MV-4-11 (cell line): ENCODE measurements at regions not wholly inside any gene's neighbourhood (a gene's known extent, or its start where the extent isn't known, plus 50 kb on each side); places are given as distances from the start of the nearest gene placed in this dataset.

Source experiments
- DNase-seq: peaks from one replicate; lab custom pipeline; 2025; lab: John Stamatoyannopoulos, UW

DNA sequence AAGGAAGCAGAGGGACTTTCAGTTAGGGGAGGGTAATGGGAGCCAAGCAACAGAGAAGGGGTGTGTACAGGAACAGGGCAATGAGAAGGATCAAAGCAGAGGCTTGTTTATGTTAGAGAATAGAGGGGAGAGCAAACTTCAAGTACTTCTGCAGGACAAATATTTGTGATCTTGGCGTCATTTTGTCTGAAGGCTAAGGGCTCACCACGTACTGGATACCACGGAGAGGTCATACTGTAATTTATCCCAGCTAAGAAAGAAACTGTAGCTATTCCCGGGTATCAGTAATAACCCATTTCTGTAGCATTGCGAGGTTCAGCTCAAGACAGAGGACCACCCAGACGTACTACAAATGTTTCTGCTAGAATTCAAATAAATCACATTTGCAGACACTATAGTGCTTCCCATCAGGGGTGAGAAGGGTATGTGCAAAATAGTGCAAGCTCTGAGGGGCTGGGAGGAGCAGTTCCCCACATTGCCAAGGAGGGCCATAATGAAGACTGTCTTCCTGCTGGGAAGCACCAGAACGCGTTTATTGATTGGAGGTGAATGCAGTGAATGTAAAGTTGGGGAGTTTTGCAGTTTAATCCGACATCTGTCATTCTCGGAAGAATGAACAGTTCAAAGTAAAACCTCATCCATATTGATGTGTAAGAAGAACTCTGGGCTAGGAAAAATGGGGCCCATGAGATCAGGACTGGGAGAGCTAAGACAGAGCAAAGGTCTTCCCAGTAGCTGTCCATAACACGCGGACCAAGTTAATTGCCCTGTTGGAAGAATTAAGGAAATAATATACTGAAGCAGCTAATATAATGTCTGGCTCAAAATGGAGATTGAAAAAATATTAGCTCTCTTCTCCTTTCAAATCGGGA, 136.9 kb downstream of the RWDD3 start:
- DNase-seq: no peak

DNA sequence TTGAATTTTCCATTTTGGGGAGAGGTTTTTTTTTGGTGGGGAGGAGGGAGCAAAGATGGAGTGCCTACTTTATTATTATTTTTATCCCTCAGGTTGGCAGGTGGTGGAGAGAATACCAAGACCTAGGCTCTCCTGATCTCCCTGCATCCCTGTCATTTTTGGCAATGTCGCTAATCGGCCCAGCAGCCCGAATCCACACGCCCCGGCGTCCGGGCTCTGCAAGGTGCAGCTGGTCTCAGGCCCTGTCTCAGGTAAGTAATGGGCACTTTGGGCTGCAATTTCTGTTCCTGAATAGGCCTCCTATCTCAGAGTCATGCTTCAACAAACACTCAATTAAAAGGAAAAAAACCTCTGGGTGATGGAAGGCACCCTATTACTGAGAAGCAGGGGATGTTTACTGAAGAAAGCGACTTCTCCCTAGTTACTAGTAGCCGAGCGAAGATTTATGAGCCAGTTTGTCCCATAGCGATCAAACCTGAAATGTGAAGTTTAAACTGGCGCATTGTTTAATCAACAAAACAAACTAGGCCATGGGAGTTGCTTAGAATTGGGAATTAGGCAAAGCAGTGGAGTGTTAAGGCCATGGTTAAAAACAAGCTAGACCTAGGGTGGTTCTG, 137.8 kb downstream of the RWDD3 start:
- DNase-seq: no peak

GRCh38 chr1:95375174-95375573, 141.2 kb downstream of the RWDD3 start:
- DNase-seq: no peak

DNA sequence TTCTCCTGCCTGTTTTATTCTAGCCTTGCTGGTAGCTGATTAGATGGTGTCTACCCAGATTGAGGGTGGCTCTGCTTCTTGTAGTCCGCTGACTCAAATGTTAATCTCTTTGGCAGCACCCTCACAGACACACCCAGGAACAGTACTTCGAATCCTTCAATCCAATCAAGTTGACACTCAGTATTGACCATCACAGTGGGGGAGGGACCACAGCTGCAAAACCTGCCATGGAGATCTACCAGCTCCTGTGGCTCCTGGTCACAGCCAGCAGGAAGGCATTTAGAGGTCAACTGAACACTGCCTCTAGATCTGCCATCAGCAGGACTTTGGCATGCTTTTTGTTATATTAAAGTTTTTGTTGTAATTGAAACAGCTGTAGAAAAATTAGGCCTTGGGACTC, 146.9 kb downstream of the RWDD3 start:
- no peak for DNase-seq

GRCh38 chr1:95382000-95382786, 148.2 kb downstream of the RWDD3 start:
- DNase-seq: no peak

DNA sequence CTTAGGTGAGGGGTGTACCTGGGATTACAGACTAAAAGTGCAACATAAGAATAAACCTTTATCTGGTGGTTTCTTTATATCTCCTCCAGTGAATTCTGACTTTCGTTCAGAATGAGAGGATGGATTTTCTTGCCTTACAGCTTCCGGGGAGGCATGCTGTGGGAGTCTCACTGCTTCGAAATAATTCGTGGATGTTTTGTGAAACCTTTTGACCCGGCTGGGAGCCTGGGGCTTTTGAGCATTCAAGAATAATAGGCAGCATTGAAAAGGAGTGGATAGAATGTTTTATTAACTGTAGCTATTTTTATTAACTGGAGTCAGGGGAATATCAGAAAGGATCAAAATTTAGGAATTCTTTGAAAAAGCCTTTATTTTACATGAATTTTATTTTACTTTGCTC, 149.1 kb downstream of the RWDD3 start:
- no peak for DNase-seq

GRCh38 chr1:95384567-95384966, 150.6 kb downstream of the RWDD3 start:
- DNase-seq: peak; percentile 1

GRCh38 chr1:95386371-95386770, 152.4 kb downstream of the RWDD3 start:
- no peak for DNase-seq

DNA sequence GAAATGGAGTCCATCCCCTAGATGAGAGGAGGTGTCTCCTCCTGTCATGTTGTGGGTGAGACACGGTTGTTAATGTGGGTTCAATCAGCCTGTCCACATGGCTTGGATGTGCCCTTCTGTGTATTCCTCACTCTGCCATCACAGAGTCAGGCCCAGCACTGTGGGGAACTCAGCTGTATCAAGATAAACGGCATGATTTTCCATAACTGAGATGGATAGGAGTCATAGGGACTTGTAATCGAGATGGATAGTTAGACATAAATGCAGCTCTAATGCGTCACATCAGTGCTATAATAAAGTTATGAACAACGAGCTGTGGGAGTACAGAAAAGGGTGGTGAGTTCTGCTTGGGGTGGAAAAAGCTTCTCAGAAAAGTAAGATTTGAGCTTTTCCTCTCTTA, 152.9 kb downstream of the RWDD3 start:
- DNase-seq: no peak

- DNase-seq: no peak
Measured at GRCh38 chr1:95388031-95388430, 154.0 kb downstream of the RWDD3 start.

- no peak for DNase-seq
Measured at GRCh38 chr1:95393434-95393833, 159.4 kb downstream of the RWDD3 start.

DNA sequence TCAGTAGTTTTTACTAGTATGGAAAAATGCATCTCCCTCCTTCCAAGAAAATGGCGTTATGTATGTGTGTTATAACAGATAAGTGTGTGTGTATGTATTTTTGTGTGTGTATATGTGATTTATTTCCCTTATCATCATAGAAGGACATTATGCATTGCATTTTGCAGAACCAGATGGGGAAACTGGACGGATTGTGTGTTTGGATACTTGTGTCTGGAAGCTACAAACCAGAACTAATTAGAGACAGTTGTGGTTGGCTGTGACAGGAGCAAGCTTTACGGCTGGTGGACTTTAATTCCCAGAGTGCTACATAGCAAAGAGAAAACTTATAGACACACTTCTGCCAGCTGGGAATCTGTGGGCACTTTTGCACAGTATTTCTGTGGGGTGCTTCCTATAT, 162.5 kb downstream of the RWDD3 start:
- no peak for DNase-seq

- no peak for DNase-seq
Measured at GRCh38 chr1:95402780-95403179, 168.8 kb downstream of the RWDD3 start.

DNA sequence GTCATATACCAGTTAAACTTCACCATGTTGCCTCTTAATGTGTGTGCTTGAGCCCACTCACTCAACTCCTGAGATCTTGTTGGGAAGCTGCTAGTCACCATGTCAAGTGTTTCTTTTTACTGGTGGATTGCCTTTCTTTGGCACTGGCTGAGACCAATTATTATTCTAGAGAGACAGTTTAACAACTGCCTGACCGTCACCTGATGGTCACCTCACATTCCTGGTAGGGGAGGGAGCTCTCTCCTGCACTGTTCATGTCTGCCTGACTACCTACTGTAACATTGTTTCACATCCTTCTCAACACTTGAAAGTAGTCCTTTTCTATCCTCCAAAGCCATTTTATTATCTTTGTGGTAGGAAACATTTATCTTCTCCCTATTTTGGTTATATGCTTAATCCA, 172.3 kb downstream of the RWDD3 start:
- DNase-seq: no peak

DNA sequence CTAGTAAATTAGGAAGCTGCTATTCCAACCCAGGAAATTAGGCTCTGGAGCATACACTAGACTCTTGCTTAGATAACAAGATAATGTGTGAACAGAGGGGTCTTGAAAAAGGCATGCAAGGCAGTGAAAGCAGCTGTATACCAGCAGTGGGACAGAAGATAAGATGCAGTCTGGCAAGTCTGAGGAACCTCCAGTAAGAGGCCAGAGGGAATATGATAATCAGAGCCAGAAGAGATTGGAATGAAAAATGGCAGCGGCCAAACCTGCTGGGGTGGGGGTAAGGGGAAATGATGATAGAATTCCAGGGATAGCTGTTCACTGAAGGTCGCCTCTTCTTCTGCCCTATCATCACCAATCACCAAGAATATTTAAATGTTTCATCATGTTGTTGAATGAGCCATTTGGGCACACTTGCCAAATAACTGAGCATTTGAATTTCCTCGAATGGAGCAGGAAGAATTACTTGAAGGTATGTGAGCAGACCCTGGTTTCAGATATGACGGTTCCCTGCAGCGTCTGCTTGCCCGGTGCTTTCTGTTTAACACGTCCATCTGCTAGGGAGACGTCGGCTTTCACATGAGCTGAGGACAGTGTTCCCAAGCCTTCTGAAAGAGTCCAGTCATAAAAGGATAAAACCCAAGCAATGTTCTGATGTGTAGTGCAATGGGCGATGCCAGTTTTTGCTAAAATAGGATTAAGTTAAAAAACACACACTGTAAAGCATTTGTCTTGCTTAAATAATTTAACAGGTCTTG, 173.3 kb downstream of the RWDD3 start:
- no peak for DNase-seq

GRCh38 chr1:95407886-95408291, 173.9 kb downstream of the RWDD3 start:
- DNase-seq: no peak

DNA sequence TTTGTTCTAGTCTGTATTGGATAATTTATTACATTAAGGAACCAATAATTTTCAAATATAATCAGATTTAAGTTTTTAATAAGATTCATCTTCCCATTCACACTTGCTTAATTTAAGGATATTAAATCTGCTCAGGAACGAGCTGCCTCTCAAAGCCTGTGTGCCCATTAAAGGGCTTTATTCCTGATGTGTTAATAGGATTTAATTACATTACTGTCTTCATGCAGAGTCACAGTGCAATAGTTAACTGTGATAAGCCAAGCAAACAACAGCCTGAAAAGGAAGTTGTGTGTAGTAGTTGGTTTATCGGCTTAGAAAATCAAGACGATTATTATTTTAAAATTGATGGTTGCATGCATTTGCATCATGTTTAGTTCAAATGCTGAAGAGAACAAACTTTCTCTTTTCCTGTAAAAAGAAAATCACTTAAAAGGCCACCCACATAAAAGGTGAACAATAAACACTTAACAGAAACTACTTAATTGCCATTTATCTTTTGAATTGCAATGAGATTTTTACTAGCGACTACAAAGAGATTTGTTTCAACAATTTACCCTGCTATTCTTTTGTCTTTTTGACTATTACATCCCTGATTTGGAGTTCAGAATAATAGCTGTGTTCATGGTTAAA, 174.6 kb downstream of the RWDD3 start:
- no peak for DNase-seq

DNA sequence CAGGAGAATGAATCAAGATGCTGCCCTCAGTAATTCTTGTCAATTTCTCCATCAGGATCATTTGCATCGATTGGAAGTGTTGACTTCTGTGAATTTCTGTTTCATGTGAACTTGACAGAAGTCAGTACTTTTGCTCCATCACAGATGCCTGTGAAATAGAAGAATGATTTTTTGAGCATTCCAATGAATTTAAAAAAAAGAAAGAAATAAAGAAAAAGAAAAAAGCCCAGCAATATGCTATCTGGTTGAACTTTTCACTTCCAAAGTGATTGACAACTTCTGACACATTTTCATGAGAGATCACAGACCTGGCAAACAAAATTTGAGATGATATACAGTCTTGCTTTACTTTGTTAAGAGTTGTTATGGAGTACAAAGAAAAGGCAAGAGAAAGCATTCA, 175.3 kb downstream of the RWDD3 start:
- DNase-seq: no peak

DNA sequence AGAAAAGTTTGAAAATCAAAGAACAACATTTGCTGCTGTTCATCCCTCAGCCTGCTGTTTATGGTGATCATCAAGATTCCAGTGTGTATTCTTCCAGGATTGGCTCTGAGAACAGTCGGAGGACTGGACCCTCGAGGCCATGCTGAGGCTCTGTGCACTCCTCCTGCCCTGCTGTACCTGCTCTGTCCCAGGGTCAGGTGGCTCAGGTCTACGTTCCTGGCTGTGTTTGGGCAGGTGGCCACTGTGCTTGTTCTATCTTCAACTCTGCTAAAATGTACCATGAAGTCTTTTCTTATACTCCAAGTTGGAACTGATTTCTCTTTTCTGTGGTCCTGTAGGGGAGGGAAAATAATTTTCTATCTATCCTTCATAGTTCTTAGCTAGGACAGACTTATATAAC, 175.9 kb downstream of the RWDD3 start:
- DNase-seq: no peak

- no peak for DNase-seq
Measured at GRCh38 chr1:95415146-95415545, 181.1 kb downstream of the RWDD3 start.

GRCh38 chr1:95426772-95427171, 192.8 kb downstream of the RWDD3 start:
- no peak for DNase-seq

- DNase-seq: no peak
Measured at GRCh38 chr1:95427525-95427924, 193.5 kb downstream of the RWDD3 start.
